NCI-H187 (cell line): ENCODE measurements at regions not wholly inside any gene's neighbourhood (a gene's known extent, or its start where the extent isn't known, plus 50 kb on each side); places are given as distances from the start of the nearest gene placed in this dataset.
A peak's percentile ranks its signal among the peaks of the same experiment; 100 is the strongest.
"Not testable (repeated sequence)": the region's sequence is repeated elsewhere in the genome, so short reads cannot be mapped to it uniquely, and the experiment has no call there.

Source experiments
- DNase-seq, 2 experiments: peaks; one replicate each; lab custom pipeline; 2025; lab: John Stamatoyannopoulos, UW

DNA sequence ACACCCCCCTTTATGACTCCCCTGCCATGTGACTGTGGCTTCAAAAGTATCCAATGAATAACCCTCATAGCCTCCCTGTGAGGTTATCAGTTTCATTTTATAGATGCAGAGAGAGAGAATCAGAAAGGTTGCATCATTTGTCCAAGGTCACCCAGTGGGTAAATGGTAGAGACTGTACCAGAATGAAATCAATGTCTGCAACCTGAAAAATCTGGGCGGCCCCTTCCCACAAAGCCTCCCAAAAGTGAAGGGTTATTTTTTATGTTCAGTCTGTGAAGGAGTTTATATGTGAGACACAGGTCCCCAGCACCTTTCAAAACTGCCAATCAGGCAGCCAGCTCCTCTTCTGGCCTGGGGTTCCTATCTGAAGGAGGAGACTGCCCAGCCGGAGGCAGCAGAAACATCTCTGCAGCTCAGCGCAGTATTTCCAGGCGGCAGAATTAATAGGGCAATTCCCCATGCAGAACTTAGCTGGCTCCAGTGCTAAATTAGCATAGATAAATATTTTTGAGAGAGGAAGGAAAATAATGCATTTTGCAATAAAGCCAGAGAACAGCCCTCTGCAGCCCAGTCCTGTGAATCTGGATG, 130.8 kb upstream of the PRR20G start:
- peak in 1 of 2 experiments; percentile 90 for DNase-seq

DNA sequence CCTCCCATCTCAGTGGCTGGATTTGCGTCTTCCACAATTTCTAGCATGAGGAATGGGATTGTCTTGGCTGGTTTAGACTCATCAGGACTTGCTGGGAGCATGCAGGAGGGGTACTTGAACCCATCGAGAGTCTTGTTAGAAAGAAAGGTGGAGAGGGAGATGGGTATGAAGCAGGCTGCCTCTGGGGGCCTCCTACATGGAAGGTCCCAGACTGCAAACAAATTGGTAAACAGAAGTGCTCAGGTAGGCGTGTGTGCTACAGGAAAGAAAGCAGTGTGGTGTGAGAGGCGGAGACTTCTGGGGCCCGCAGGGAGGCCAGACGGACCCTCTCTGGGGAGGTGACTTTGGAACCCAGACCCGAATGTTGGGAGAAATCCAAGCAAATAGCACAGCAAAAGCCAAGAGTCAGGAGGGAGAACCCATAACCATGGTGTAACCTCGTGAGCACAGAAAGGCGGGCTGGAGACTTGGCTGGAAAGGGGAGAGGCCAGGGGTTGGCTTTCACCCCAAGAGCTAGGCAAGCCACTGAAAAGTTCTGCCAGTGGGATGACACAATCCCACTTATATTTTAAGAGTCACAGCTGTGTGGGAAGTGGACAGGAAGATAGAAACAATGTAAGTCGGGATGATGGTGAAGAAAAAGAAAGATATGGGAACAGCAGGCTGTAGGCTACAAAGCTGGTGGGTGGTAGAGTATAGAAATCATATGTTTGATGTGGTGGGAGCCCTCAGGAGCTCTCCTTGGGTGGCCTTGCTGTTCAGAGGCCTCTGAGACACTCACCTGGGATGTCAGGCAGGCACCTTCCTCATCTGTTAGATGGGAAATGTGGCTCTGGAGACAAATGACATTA, 130.1 kb upstream of the PRR20G start:
- DNase-seq, result peak in 1 of 2 experiments; percentile 45

DNA sequence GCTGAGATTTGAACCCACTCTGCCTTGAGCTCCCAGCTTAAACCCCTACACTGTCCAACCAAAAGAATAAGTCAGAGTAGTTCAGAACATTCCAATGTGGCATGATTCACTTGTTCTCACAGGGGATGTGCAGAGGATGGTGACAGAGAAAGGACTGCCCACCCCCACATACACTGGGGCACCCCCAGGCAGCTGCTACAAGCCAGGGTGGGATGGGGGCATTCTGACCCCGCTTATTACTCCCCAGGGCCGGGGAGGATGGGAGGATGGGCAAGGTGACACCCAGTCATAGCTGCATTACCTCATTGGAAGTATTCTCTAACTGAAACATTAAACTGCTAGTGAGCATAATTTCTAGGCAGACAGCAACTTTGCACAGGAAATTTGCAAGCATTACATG, 126.0 kb upstream of the PRR20G start:
- no peak for DNase-seq

DNA sequence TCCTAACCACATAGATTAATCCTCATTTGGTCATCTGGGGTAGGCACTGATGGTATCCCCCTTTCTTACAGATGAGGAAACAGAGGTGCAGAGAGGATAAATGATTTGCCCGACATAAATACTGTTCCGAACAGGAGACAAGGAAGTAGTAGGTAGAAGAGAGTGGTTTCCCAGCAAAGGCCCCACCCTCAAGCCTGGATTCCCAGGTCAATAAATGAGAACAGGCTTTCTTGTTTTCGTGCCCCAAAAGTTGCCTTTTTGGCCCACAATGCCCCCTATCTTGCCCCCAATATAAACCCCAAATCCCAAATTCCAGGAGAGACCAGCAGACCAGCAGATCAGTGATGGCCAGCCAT, 125.5 kb upstream of the PRR20G start:
- DNase-seq, result no peak

DNA sequence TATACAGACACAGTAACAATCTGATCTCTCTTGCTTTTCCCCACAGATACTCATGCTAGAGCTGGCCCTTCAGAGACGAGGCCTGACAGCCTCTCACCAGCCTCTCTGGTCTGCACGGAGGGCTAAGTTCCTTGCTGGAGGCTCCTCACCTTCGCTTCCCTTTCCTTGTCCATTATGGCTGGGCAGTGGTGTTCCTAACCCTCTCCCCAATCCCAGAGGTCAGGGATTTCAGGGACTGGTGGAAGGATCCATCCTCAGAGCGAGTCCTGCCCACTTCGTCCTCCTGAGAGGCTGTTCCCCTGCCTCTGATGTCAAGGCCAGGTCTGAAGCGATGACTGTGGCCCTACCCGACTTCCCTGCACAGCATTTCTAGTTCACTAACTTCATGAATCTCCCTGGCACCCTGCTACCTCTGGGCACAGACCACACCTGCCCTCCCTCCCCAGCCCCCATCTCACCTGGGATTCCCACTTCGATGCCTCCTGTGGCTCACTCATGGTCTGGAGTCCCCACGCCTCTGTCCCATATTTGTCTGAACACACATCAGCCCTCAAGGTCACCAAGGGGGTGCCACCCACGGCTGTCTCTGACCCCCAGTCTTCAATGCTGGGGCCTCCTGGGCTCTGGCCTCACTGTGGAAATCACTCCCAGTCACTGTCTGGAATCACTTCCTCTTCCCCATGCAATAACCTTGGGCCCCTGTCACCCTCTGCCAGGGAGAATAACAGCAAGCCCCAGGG, 124.9 kb upstream of the PRR20G start:
- no peak for DNase-seq

DNA sequence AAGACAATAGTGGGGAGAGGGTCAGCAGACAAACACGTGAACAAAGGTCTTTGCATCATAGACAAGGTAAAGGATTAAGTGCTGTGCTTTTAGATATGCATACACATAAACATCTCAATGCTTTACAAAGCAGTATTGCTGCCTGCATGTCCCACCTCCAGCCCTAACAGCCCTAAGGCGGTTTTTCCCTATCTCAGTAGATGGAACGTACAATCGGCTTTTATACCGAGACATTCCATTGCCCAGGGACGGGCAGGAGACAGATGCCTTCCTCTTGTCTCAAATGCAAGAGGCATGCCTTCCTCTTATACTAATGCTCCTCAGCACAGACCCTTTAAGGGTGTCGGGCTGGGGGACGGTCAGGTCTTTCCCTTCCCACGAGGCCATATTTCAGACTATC, 124.0 kb upstream of the PRR20G start:
- DNase-seq, result not testable (repeated sequence)

DNA sequence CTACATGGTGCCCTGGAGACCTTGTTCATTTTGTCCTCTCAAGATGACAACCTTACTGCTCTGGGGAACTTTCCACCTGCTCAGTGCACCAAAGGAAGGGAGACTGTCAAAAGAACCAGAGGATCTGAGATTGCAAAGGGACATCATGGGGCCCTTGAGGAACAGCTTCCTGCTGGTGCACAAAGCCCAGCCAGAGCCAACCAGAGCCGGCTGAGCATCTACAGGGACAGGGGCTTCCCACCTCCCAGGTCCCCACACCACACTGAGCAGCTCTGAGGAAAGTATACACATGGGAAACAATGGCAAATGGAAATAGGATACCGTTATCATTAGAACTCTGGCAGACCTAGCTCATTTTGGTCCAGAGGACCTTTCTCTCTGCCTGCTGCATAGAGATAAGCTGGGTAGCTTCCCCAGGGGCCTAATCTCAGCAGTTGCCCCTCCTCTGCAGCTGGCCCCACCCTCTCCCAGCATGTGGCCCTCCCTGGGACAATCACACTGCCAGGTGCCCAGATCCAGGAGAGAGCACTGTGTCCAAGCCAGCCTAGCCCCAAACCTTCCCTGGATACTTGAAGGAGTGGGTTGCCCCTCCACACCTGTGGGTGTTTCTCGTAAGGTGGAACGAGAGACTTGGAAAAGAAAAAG, 123.4 kb upstream of the PRR20G start:
- DNase-seq, result peak in 1 of 2 experiments; percentile 17

DNA sequence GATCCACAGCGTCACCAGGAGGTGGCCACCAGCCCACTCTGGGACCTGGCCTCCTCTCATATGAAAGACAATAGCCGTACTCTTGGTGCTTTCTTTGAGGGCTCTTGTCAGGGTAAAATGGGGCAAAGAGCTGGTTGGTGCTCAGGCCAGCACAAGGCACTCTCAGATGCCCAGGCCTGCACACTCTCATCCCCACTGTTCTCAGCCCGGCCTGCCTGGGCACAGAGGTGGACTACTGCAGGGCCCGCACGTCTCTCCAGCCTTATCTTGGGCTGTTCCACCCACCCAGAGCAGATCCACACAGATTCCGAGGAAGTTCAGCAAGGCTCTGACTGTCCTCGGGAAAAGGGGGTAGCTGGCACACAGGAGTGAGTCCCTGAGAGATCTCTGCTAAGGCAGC, 122.8 kb upstream of the PRR20G start:
- no peak for DNase-seq

DNA sequence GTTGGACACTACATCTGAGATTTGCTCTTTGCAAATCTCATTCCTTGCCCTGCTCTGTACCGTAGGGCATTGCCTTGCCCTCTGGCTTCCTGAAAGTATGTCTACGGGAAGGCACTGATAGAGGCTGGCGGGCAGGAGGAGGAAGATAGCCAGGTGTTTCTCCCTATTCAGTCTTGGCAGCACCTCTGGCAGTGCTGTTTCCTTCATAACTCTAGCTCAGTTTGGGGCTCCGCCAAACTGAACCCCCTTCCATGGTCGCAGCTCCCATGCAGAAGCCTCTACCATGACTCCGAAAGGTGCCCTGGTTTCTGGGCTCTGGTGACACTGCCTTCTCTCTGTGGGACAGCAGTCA, 122.3 kb upstream of the PRR20G start:
- DNase-seq, result no peak

DNA sequence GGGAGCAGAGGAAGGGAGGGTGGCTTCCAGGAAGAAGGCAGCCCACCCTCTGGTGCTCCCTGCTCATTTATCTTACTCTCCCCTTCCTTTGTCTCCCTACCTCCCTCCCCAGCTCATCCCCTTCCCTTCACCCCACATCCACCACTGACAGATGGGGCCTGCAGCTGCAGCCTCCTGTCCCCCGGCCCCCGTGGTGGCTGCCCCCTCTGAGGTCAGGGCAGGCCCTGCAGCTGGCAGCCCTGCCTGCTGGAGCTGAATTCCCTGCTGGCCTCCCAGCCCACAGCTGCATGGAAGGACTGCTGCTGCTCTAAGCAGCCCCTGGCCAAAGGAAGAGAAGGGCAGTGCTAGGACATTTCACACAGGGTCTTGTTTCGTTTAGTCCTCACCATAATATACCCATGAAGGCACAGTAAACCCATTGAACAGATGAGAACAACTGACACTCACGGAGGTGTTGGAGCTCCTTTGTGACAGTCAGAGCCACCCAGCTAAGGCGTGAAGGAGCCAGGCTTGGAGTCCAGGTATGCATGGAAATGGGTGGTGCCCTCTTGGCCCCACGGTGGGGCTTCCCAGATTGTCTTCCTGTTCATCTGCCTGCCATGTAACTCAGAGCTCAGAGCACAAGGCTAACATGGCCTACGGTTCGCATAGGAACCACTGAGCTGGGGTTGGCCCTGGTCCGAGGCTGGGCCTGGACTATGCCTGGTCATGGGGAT, 121.7 kb upstream of the PRR20G start:
- DNase-seq, result no peak

DNA sequence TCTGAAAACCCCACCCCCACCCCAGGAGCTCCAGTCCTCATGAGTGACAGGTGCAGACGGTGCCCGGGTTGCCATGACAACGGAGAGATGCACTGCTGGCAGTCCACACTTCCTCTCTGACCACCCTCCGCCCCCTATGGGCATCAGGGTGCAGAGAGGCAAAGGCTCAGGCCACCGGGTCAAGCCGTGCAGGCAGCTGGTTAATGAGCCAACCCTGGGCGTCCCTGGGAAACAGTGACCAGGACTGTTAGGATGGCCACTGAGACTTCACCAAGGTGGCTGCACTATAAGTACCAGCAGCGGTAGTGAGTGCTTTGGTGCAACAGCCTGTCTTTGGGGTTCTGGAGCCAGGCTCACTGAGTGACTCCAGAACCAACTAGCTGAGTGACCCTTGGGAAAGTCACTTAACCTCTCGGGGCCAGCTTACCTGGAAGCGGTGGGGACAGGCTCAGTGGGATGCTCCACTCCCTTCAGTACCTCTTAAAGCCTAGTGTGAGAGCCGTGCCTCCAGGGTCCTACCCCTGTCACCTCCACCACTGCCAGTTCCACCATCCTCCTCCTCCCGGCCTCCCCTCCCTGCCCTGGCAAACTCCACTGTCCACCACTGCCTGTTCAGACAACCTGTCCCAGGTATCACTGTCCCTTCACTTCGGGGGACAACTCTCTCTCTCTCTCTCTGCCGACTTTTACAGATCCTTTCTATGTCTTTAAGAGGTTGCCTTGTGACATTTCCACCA, 121.0 kb upstream of the PRR20G start:
- no peak for DNase-seq

DNA sequence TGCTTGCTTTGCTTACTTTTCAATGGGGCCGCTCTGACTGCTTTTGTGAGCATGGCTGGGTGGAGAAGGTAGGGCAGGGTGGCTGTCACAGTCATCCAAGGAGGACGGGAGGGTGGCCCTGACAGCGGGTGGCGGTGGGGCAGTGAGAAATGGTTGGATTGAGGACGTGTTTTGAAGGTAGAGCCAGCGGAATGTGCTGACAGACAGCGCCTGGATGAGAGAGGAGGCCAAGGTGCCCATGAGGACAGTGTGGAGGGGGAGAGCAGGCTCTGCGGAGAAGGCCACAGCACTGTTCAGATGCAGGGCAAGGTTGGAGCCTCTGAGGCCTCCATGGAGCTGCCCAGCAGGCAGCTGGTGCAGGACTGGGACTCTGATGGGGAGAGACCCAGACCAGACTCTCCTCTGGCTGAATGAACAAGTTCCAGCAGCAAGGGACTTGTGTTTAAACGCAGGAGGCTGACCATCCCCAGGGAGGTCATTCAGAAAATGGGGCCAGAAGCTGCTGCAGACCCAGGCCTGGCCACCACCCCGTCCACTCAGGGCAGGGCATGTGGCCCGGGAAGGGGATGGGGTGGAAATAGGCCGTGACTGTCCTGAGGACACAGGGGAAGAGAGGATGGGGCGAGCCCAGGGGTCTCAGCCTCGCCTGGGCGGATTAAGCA, 120.3 kb upstream of the PRR20G start:
- DNase-seq, result no peak

DNA sequence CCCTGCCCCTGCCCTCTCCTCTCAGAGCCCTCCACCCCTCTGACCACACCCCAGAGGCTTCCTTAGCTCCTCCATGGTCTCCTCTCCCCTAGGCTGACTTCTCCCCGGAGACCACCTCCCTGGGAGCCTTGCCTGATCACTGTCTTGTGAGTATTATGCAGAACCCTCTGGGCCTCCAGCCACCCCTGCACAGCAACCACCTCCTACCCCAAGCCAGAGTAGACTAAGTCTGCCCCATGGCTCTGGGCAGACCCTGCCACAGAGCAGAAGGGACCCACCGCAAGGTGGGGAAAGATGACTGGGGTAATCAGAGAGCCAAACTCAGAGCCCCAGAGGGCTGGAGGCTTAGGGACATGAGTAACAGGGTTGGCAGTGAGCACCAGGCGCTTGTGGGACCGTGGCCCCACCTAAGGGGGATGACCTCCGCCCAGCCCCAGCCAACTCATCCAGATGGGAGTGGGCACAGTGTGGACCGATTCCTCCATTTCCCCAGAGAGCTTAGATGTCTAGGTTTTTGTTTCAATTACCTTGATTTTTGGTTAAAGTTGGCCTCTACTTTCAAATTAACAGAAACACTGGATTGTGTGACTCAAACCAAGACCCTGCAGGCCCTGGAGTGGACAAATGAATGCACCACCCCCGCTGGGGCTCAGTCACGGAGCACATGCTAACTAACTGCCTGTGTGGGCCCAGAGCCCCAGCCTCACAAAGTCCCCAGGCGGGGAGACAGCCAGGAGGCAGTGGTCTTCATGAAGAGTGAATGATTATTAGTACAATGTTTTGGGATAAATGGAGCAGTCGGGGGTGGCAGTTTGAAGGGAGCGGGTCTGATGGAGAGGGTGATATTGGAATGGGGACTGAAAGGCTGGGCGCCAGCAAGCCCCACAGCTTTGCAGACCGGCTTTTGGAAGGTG, 119.4 kb upstream of the PRR20G start:
- no peak for DNase-seq

DNA sequence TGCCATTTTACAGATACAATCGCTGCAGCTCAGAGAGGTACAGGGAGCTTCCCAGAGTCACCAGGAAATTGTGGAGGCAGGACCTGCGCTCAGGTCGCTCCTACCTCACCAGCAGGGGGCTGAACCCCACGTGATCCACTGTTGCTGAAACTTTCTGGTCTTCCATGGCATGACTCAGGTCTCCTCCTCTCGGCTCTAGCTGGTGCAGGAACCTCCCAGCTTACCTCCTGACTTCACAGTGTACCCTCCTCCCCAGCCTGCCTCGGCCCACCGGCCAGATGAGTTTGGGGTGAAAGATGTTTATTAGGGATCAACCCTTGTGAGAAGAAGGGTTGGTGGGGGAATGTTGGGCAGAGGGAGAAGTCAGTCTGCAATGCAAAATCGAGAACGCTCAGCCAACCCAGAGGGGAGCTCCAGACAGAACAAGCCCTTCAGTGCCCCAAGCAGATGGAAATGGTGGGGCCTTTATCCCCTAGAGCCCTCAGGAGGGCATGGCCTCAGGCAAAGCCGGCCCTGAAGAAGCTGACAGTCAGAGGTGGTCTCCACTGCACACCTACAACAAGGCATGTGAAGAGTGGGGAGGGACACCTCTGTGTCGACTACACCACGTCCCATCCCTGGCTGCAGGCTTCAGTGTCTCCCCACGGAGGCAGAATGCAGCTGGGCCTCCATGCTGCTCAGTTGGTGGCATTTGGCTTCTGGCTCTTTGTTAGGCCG, 118.6 kb upstream of the PRR20G start:
- DNase-seq, result no peak

DNA sequence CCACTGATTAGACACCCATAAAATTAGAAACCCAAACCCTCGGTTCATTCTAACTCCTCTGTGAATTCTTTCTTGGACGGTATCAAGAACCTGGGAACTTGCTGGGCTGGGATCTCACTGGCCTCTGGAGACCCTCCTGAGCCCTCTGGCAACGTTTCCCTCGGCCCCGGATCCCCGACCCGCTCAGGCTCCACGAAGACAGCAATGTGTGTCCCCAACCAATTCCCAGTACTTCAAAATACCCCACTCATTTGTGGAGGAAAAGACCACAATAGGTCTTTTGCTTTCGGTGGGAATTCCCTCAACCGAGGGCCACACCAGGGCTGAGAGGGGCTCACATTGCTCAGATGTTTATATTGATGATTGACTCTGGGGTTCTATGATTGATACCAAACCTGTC, 117.9 kb upstream of the PRR20G start:
- no peak for DNase-seq

DNA sequence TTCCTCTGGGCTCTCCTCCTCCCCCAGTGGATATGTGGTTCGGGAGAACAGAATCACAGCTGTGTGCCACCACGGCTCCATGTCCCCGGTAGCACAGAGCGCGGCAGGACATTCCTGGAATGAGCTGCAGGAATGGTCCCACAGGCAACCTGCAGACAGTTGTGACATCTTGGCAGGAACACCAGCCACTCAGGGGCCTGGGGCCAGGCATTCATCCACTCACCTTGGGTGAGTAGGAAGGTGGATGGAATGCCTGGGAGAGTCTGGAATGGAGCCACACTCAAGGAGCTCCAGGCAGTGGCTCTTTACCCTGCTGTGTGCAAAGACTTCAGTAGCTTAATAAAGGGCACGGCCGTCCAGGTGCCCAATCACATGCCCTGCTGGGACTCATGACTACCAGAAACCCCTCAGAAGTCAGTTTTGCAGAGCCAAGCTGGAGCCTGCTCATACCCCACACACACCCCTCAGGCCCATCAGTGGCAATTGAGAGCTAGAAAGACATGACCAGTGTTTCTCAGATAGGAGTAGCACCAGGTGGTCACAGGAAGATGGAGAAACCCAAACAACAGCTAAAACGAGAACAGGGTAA, 117.3 kb upstream of the PRR20G start:
- DNase-seq, result no peak

DNA sequence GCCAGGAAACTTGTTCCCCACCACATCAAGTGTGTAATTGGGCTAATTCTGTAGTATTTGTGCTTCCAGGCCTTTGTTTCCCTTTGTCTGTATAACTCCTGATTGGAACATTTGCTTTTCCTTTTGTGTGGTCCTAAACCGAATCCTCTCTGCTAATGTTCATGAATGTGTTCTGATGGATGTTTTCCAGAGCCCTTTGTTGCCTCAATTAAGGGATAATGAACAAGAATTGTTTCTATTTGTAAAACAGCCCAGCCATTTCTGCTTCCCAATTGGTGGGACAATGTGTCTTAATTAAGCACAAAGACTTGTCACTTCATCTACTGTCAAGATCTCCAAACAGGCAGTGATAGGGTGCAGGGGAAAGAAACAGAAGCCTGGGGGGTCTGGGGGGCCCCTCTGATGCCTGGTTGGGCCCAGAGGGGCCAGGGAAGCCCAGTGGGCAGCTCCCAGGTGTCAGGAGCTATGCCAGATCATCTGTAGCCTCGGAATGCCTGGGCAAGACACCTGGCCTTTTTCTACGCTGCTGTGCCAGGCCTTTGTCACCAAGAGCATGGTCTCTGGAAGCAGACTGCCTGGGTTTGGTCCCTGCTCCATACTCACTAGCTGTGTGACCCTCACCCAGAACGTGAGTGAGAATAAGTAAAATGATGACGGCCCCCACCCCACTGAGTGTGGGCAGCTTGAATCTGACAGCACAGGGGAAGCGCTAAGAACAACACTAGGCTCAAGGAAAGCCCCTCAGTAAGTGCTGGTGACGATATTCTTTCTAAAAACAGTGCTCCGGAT, 116.6 kb upstream of the PRR20G start:
- DNase-seq, result no peak

DNA sequence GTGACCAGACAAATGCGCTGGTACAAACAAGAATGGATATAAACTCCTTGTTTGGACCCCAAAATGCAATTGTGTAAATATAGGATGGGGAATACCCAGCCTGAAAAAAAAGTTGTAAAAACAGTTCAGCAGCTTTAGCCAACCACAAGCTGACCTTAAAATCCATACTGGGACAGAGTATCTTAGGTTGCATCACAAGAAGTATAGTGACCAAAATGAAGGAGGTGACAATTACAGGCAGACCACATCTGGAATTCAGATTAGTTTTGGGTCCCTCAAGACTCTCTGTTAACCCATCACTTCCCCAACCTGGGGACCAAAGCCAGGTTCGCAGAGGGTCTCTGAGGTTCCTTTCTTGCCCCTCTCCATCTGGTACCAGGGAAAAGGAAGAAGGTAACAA, 115.9 kb upstream of the PRR20G start:
- no peak for DNase-seq
